ENCODE measurements at regions not wholly inside any gene's neighbourhood (a gene's known extent, or its start where the extent isn't known, plus 50 kb on each side); places are given as distances from the start of the nearest gene placed in this dataset.

GRCh38 chr2:59889305-59889704 is 664.1 kb downstream of the BCL11A start:
- H3K4me3 ChIP-seq (ENCODE audit: low read depth, low read length) = no peak overlapping the region
- no peak for TF ChIP-seq CTCF (IDR thresholded peaks at IDR 0.05; ENCODE audit: low read depth, low read length)

GRCh38 chr2:59888706-59889105 is 664.7 kb downstream of the BCL11A start:
- no peak for TF ChIP-seq CTCF (IDR thresholded peaks at IDR 0.05; ENCODE audit: low read depth, low read length)
- no peak overlapping the region for H3K4me3 ChIP-seq (ENCODE audit: low read depth, low read length)

- no peak for TF ChIP-seq CTCF (IDR thresholded peaks at IDR 0.05; ENCODE audit: low read depth, low read length)
- no peak overlapping the region for H3K4me3 ChIP-seq (ENCODE audit: low read depth, low read length)
These were observed 665.4 kb downstream of the BCL11A start for GRCh38 chr2:59888015-59888414.

GRCh38 chr2:59887366-59887765 is 666.1 kb downstream of the BCL11A start:
- H3K4me3 ChIP-seq (ENCODE audit: low read depth, low read length) = no peak overlapping the region
- TF ChIP-seq CTCF (IDR thresholded peaks at IDR 0.05; ENCODE audit: low read depth, low read length) = no peak

- TF ChIP-seq CTCF (IDR thresholded peaks at IDR 0.05; ENCODE audit: low read depth, low read length) = no peak
These were observed 666.7 kb downstream of the BCL11A start for GRCh38 chr2:59886759-59887158.

GRCh38 chr2:59885541-59885940 is 667.9 kb downstream of the BCL11A start:
- H3K4me3 ChIP-seq (ENCODE audit: low read depth, low read length) = no peak overlapping the region
- TF ChIP-seq CTCF (IDR thresholded peaks at IDR 0.05; ENCODE audit: low read depth, low read length) = no peak

More at GRCh38 chr2:59886759-59887158, 666.7 kb downstream of the BCL11A start:
- H3K4me3 ChIP-seq (ENCODE audit: low read depth, low read length) = no peak overlapping the region

- no peak overlapping the region for H3K4me3 ChIP-seq (ENCODE audit: low read depth, low read length)
- TF ChIP-seq CTCF (IDR thresholded peaks at IDR 0.05; ENCODE audit: low read depth, low read length) = no peak
These were observed 669.3 kb downstream of the BCL11A start for GRCh38 chr2:59884166-59884565.

Measured in WI38 (cell line).